GM12864 (cell line): ENCODE measurements at regions not wholly inside any gene's neighbourhood (a gene's known extent, or its start where the extent isn't known, plus 50 kb on each side); places are given as distances from the start of the nearest gene placed in this dataset.
A peak's percentile ranks its signal among the peaks of the same experiment; 100 is the strongest.

Experiments used
- DNase-seq: peaks from one replicate; pipeline ENCODE4 v3.0.0-alpha.2; 2011; ENCODE audit warnings: low read depth
- H3K4me3 ChIP-seq: 2 replicates; pipeline ENCODE4 v1.5.1; 2011; ENCODE audit warnings: mild to moderate bottlenecking, low read depth, low read length, control low read depth
- CTCF ChIP-seq: IDR thresholded peaks from 2 replicates; pipeline ENCODE4 v1.5.1; 2011; ENCODE audit warnings: low read depth, mild to moderate bottlenecking, moderate library complexity, low read length, control low read depth, inconsistent platforms; ENCODE audit errors: missing control alignments

- no peak for TF ChIP-seq CTCF
- no peak for DNase-seq
- H3K4me3 ChIP-seq, result no peak overlapping the region
Observed at GRCh38 chr5:61755726-61756222, 423.7 kb downstream of the ZSWIM6 start.

- TF ChIP-seq CTCF, result no peak
- H3K4me3 ChIP-seq, result no peak overlapping the region
- no peak for DNase-seq
Observed at GRCh38 chr5:61758711-61759110, 426.7 kb downstream of the ZSWIM6 start.

GRCh38 chr5:61765471-61765870 is 433.4 kb downstream of the ZSWIM6 start:
- no peak for TF ChIP-seq CTCF
- no peak overlapping the region for H3K4me3 ChIP-seq
- DNase-seq, result no peak

GRCh38 chr5:61766141-61766540 is 434.1 kb downstream of the ZSWIM6 start:
- TF ChIP-seq CTCF, result no peak
- H3K4me3 ChIP-seq, result no peak overlapping the region
- DNase-seq, result no peak

- H3K4me3 ChIP-seq, result no peak overlapping the region
- no peak for TF ChIP-seq CTCF
- DNase-seq, result no peak
Observed at GRCh38 chr5:61767231-61768080, 435.4 kb downstream of the ZSWIM6 start.

GRCh38 chr5:61768692-61769281 is 436.7 kb downstream of the ZSWIM6 start:
- DNase-seq, result no peak
- no peak overlapping the region for H3K4me3 ChIP-seq
- peak; percentile 98 for TF ChIP-seq CTCF
